ENCODE measurements at regions not wholly inside any gene's neighbourhood (a gene's known extent, or its start where the extent isn't known, plus 50 kb on each side); places are given as distances from the start of the nearest gene placed in this dataset.

GRCh38 chr17:77725846-77726245 is 232.7 kb upstream of the TNRC6C start:
- DNase-seq (ENCODE audit: low read depth): no peak

- DNase-seq (ENCODE audit: low read depth): no peak
Observed at GRCh38 chr17:77726549-77727006, 231.9 kb upstream of the TNRC6C start.

GRCh38 chr17:77727037-77727615 is 231.4 kb upstream of the TNRC6C start:
- no peak for DNase-seq (ENCODE audit: low read depth)

GRCh38 chr17:77728474-77728795 is 230.1 kb upstream of the TNRC6C start:
- no peak for DNase-seq (ENCODE audit: low read depth)

GRCh38 chr17:77728871-77729270 is 229.6 kb upstream of the TNRC6C start:
- DNase-seq (ENCODE audit: low read depth): no peak

- no peak for DNase-seq (ENCODE audit: low read depth)
Observed at GRCh38 chr17:77729587-77729986, 228.9 kb upstream of the TNRC6C start.

- no peak for DNase-seq (ENCODE audit: low read depth)
Observed at GRCh38 chr17:77730376-77730775, 228.1 kb upstream of the TNRC6C start.

- no peak for DNase-seq (ENCODE audit: low read depth)
Observed at GRCh38 chr17:77733576-77734296, 224.8 kb upstream of the TNRC6C start.

GRCh38 chr17:77734371-77735080 is 224.0 kb upstream of the TNRC6C start:
- DNase-seq (ENCODE audit: low read depth): no peak

- no peak for DNase-seq (ENCODE audit: low read depth)
Observed at GRCh38 chr17:77735081-77735565, 223.4 kb upstream of the TNRC6C start.

- no peak for DNase-seq (ENCODE audit: low read depth)
Observed at GRCh38 chr17:77735566-77736198, 222.8 kb upstream of the TNRC6C start.

GRCh38 chr17:77736199-77736585 is 222.3 kb upstream of the TNRC6C start:
- DNase-seq (ENCODE audit: low read depth): no peak

GRCh38 chr17:77736721-77737120 is 221.8 kb upstream of the TNRC6C start:
- no peak for DNase-seq (ENCODE audit: low read depth)

GRCh38 chr17:77737442-77738265 is 220.8 kb upstream of the TNRC6C start:
- DNase-seq (ENCODE audit: low read depth): no peak

GRCh38 chr17:77738751-77739531 is 219.6 kb upstream of the TNRC6C start:
- no peak for DNase-seq (ENCODE audit: low read depth)

- DNase-seq (ENCODE audit: low read depth): no peak
Observed at GRCh38 chr17:77740481-77740880, 218.0 kb upstream of the TNRC6C start.

- DNase-seq (ENCODE audit: low read depth): no peak
Observed at GRCh38 chr17:77741109-77741508, 217.4 kb upstream of the TNRC6C start.

GRCh38 chr17:77742579-77742978 is 215.9 kb upstream of the TNRC6C start:
- no peak for DNase-seq (ENCODE audit: low read depth)

GRCh38 chr17:77744066-77744988 is 214.2 kb upstream of the TNRC6C start:
- DNase-seq (ENCODE audit: low read depth): no peak

GRCh38 chr17:77745702-77746101 is 212.8 kb upstream of the TNRC6C start:
- no peak for DNase-seq (ENCODE audit: low read depth)

Measured in HS-5 (cell line).